Lower lobe of right lung (tissue), 2 donors: ENCODE measurements at regions not wholly inside any gene's neighbourhood (a gene's known extent, or its start where the extent isn't known, plus 50 kb on each side); places are given as distances from the start of the nearest gene placed in this dataset.

Experiments used
- ATAC-seq, 2 donors: fragments of 200-7000 bp; cut with Tn5 transposase; one replicate each; pipeline ENCODE4 v1.9.1; 2020 to 2022; ENCODE audit warnings: mild to moderate bottlenecking in 2 of 2, moderate library complexity in 2 of 2
- DNase-seq: peaks from one replicate; pipeline ENCODE4 v3.0.0-alpha.2; 2020
- H3K27ac ChIP-seq: fragments of 200-600 bp; one replicate; pipeline ENCODE4 v1.8.0; 2022
- H3K27me3 ChIP-seq: fragments of 200-600 bp; one replicate; pipeline ENCODE4 v1.8.0; 2022; ENCODE audit warnings: low read depth
- H3K36me3 ChIP-seq: fragments of 200-600 bp; one replicate; pipeline ENCODE4 v1.8.0; 2022; ENCODE audit warnings: mild to moderate bottlenecking
- H3K4me1 ChIP-seq: fragments of 200-600 bp; one replicate; pipeline ENCODE4 v1.8.0; 2022
- H3K4me3 ChIP-seq: fragments of 200-600 bp; one replicate; pipeline ENCODE4 v1.8.0; 2022; ENCODE audit warnings: mild to moderate bottlenecking
- H3K9me3 ChIP-seq: fragments of 200-600 bp; one replicate; pipeline ENCODE4 v1.8.0; 2022
- intact Hi-C: fragments of 100-400 bp; cut with DNase I; formaldehyde crosslinking; loops from one replicate; pipeline ENCODE4 v1.11.0; 2022
- TF ChIP-seq, protein P1 (sequence below): fragments of 200-600 bp; IDR thresholded peaks from one replicate; pipeline ENCODE4 v1.8.0; 2022; ENCODE audit warnings: antibody characterized with exemption, mild to moderate bottlenecking
- donor health status: DM: no; HTN: yes; CAD: no; lungs with severe emphysema.

DNA sequence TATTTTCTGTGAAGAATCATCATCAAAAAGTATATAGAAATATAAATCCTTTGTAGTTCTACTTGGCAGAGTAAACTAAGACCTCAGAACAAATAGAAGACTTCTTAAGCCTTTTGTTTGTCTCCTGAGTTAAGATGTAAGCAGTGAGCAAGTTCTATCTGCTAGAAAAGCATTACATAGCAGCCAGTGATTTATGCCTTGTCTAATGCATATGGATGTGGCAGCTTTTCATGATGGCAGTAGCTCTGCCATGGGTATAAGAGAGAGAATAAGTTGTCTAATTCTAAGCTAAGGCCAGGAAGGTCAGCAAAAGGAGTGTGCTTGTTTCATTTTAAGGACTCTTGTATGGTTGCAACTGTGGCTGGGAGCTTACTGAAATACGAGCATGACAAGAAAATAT is 920.2 kb downstream of the GRIK2 start:
- no peaks in the 10 kb centered on the region for H3K27me3 ChIP-seq
- H3K4me1 ChIP-seq, result no peaks in the 10 kb centered on the region
- H3K9me3 ChIP-seq, result no peaks in the 10 kb centered on the region
- ATAC-seq, result no peak
- H3K36me3 ChIP-seq, result no peaks in the 10 kb centered on the region
- TF ChIP-seq, protein P1, sequence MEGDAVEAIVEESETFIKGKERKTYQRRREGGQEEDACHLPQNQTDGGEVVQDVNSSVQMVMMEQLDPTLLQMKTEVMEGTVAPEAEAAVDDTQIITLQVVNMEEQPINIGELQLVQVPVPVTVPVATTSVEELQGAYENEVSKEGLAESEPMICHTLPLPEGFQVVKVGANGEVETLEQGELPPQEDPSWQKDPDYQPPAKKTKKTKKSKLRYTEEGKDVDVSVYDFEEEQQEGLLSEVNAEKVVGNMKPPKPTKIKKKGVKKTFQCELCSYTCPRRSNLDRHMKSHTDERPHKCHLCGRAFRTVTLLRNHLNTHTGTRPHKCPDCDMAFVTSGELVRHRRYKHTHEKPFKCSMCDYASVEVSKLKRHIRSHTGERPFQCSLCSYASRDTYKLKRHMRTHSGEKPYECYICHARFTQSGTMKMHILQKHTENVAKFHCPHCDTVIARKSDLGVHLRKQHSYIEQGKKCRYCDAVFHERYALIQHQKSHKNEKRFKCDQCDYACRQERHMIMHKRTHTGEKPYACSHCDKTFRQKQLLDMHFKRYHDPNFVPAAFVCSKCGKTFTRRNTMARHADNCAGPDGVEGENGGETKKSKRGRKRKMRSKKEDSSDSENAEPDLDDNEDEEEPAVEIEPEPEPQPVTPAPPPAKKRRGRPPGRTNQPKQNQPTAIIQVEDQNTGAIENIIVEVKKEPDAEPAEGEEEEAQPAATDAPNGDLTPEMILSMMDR, result no peak
- no peak for DNase-seq
- intact Hi-C loops, result no loop called here
- no peak overlapping the region for H3K4me3 ChIP-seq
- H3K27ac ChIP-seq, result no peak overlapping the region

DNA sequence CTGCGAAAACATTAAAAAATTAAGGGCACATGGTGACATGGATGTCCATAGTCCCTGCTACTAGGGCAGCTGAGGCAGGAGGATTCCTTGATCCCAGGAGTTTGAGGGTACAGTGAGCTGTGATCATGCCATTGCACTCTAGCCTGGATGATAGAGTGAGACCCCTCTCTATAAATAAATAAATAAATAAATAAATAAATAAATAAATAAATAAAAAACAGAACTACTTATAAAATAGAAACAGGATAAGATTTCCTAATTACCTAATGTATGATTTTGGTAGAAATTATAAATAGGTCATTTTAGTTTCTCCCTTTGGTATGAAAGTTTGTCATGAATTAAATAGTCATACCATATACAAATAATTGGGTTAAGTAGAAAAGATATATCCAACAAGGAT is 916.2 kb downstream of the GRIK2 start:
- H3K27ac ChIP-seq, result no peak overlapping the region
- peaks cover 4% of the 10 kb centered on the region for H3K9me3 ChIP-seq
- H3K4me1 ChIP-seq, result no peaks in the 10 kb centered on the region
- no peak for ATAC-seq
- no peak overlapping the region for H3K4me3 ChIP-seq
- TF ChIP-seq, protein P1, result no peak
- no peaks in the 10 kb centered on the region for H3K36me3 ChIP-seq
- H3K27me3 ChIP-seq, result no peaks in the 10 kb centered on the region
- intact Hi-C loops, result no loop called here
- no peak for DNase-seq

DNA sequence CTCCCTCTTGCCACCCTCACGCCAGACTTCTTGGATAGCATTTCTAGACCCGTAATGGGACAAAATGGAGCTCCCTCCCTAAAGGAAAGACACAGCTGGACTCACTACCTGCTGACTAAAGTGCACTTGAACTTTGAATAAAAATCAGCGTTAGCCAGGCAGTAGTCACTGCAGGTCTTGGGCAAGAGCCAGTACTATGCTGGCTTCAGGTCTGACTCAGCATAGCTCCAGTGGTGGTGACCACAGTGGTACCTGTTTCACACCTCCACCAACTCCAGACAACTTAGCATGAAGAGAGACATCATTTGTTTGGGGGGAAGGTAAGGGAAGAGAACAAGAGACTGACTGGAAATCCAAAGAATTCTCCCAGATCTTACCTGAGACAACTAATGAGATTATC is 906.8 kb downstream of the GRIK2 start:
- TF ChIP-seq, protein P1, result no peak
- Histone ChIP-seq H3K9me3 (no peaks in the 10 kb centered on the region), H3K36me3 (no peaks in the 10 kb centered on the region), H3K4me3 (no peak overlapping the region), H3K4me1 (no peaks in the 10 kb centered on the region), H3K27ac (no peak overlapping the region), H3K27me3 (no peaks in the 10 kb centered on the region)
- ATAC-seq (no peak), DNase-seq (no peak)
- intact Hi-C loops, result no loop called here

DNA sequence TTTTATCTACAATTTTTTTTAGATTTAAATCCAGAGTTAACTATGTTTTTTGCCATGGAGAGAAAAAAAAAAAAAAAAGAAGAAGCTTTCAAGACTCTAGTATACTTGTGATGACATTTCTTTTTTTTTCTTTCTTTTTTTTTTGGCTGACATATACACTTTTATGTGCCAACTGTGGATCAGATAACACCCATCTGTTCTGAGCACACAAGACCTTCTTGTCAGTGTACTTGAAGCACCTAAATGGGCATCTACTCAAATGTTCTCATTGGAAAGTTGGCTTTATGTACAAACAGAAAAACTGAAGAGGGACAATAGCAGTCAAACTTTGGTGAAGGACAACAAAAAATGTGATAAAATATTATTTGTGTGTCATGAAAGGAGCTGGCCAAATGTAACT is 904.5 kb downstream of the GRIK2 start:
- H3K27ac ChIP-seq, result no peak overlapping the region
- H3K9me3 ChIP-seq, result no peaks in the 10 kb centered on the region
- TF ChIP-seq, protein P1, result no peak
- H3K4me1 ChIP-seq, result no peaks in the 10 kb centered on the region
- H3K4me3 ChIP-seq, result no peak overlapping the region
- no peaks in the 10 kb centered on the region for H3K36me3 ChIP-seq
- H3K27me3 ChIP-seq, result no peaks in the 10 kb centered on the region
- ATAC-seq (no peak), DNase-seq (no peak)
- intact Hi-C loops, result no loop called here
